ENCODE measurements at regions not wholly inside any gene's neighbourhood (a gene's known extent, or its start where the extent isn't known, plus 50 kb on each side); places are given as distances from the start of the nearest gene placed in this dataset.

- TF ChIP-seq POLR2A (IDR thresholded peaks at IDR 0.05; ENCODE audit: low read depth, low read length) (no peak), MAX (IDR thresholded peaks at IDR 0.05; ENCODE audit: insufficient read depth, insufficient read length) (no peak), CTCF (IDR thresholded peaks at IDR 0.05; ENCODE audit: extremely low read depth in 1 of 2, insufficient read depth in 1 of 2, low read depth in 1 of 2, low read length in 2 of 2) (no peak), POLR2AphosphoS5 (IDR thresholded peaks at IDR 0.05; ENCODE audit: insufficient read depth, low read depth, low read length) (no peak)
- Histone ChIP-seq H3K9me3 (replicated peaks; ENCODE audit: control insufficient read depth, insufficient read depth, low read length) (no peaks in the 10 kb centered on the region), H3K9me1 (replicated peaks; ENCODE audit: control insufficient read depth, extremely low read depth, insufficient read depth, low read length) (no peaks in the 10 kb centered on the region), H3K4me2 (ENCODE audit: insufficient read depth, low read length) (no peak overlapping the region), H2AFZ (ENCODE audit: low read depth, low read length) (no peak overlapping the region), H3K4me3 (replicated peaks in 1 of 3; ENCODE audit: insufficient read depth in 1 of 3, low read depth in 1 of 3, low read length in 3 of 3) (no peak overlapping the region), H4K20me1 (replicated peaks; ENCODE audit: control insufficient read depth, extremely low read depth, insufficient read depth, low read length) (no peaks in the 10 kb centered on the region), H3K27me3 (ENCODE audit: control insufficient read depth in 2 of 2, insufficient read depth in 2 of 2, low read length in 2 of 2) (peaks cover 0 to 6% of the 10 kb centered on the region in 2 experiments), H3K4me1 (ENCODE audit: control insufficient read depth, extremely low read depth, insufficient read depth, low read length) (no peaks in the 10 kb centered on the region), H3K36me3 (ENCODE audit: control insufficient read depth in 2 of 2, extremely low read depth in 1 of 2, insufficient read depth in 2 of 2, low read length in 2 of 2) (no peaks in the 10 kb centered on the region), H3K79me2 (ENCODE audit: control insufficient read depth, insufficient read depth, low read length) (no peaks in the 10 kb centered on the region), H3K9ac (replicated peaks; ENCODE audit: extremely low read depth, insufficient read depth, low read length) (no peak overlapping the region), H3K27ac (ENCODE audit: insufficient read depth, low read depth, low read length) (no peak overlapping the region)
- ChIA-PET POLR2A (no interaction called here), CTCF (interaction anchor here (0.6 kb wide), 1 partner anchor 10 kb away, joined by 4 read pairs; no protein-coding TSS in a partner anchor)
- DNase-seq (ENCODE audit: low read depth, low spot score) (no peak), FAIRE-seq (no peak)
- dilution Hi-C loops (cut with MboI; ENCODE audit: extremely low pct_ligation_motif_present, low sequenced_read_pairs) (no loop called here), intact Hi-C loops (cut with micrococcal nuclease) (no loop called here)
- no TSS peak for BruUV-seq (replicated peaks)
Measured at GRCh38 chr14:34070917-34071407, 120.1 kb upstream of the EGLN3 start.

GRCh38 chr14:34069854-34070582 lies 119.1 kb upstream of the EGLN3 start:
- intact Hi-C loops (cut with micrococcal nuclease): no loop called here
- no TSS peak for BruUV-seq (replicated peaks)
- no peak for FAIRE-seq

More at GRCh38 chr14:34069854-34070582, 119.1 kb upstream of the EGLN3 start:
- Histone ChIP-seq H3K9me1 (replicated peaks; ENCODE audit: control insufficient read depth, extremely low read depth, insufficient read depth, low read length) (no peaks in the 10 kb centered on the region), H3K4me1 (ENCODE audit: control insufficient read depth, extremely low read depth, insufficient read depth, low read length) (no peaks in the 10 kb centered on the region), H3K4me2 (ENCODE audit: insufficient read depth, low read length) (no peak overlapping the region), H3K27ac (ENCODE audit: insufficient read depth, low read depth, low read length) (no peak overlapping the region), H3K36me3 (ENCODE audit: control insufficient read depth in 2 of 2, extremely low read depth in 1 of 2, insufficient read depth in 2 of 2, low read length in 2 of 2) (no peaks in the 10 kb centered on the region), H3K79me2 (ENCODE audit: control insufficient read depth, insufficient read depth, low read length) (no peaks in the 10 kb centered on the region), H3K9me3 (replicated peaks; ENCODE audit: control insufficient read depth, insufficient read depth, low read length) (no peaks in the 10 kb centered on the region), H2AFZ (ENCODE audit: low read depth, low read length) (no peak overlapping the region), H3K9ac (replicated peaks; ENCODE audit: extremely low read depth, insufficient read depth, low read length) (no peak overlapping the region), H3K27me3 (ENCODE audit: control insufficient read depth in 2 of 2, insufficient read depth in 2 of 2, low read length in 2 of 2) (peaks cover 4 to 9% of the 10 kb centered on the region in 2 experiments), H4K20me1 (replicated peaks; ENCODE audit: control insufficient read depth, extremely low read depth, insufficient read depth, low read length) (no peaks in the 10 kb centered on the region), H3K4me3 (replicated peaks in 1 of 3; ENCODE audit: insufficient read depth in 1 of 3, low read depth in 1 of 3, low read length in 3 of 3) (no peak overlapping the region)
- DNase-seq (ENCODE audit: low read depth, low spot score): no peak
- ChIA-PET CTCF (interaction anchor here (1.3 kb wide), 1 partner anchor 28 kb away, joined by 3 read pairs; no protein-coding TSS in a partner anchor), POLR2A (no interaction called here)
- dilution Hi-C loops (cut with MboI; ENCODE audit: extremely low pct_ligation_motif_present, low sequenced_read_pairs): no loop called here
- TF ChIP-seq MYC (IDR thresholded peaks at IDR 0.05; ENCODE audit: low read depth, low read length): no peak

Measured in endothelial cell of umbilical vein (primary cell).